Gastrocnemius medialis (tissue), 4 donors: ENCODE measurements at regions not wholly inside any gene's neighbourhood (a gene's known extent, or its start where the extent isn't known, plus 50 kb on each side); places are given as distances from the start of the nearest gene placed in this dataset.
A peak's percentile ranks its signal among the peaks of the same experiment; 100 is the strongest.

Experiments
- ATAC-seq, 2 donors: fragments of 150-250 bp; one replicate each; pipeline ENCODE4 v1.9.1; 2016
- DNase-seq, 2 donors: peaks; one replicate each; pipeline ENCODE4 v3.0.0-alpha.2; 2019
- H3K27ac ChIP-seq, 4 donors: fragments of 200-600 bp; sonication (generic); 1 replicate in 1 of 4; 2 replicates in 3 of 4; pipeline ENCODE4 v1.5.1; 2016 to 2018; ENCODE audit warnings: mild to moderate bottlenecking in 2 of 4, moderate library complexity in 1 of 4
- H3K27me3 ChIP-seq, 3 donors: fragments of 200-600 bp; sonication (generic) in 2 of 3; 1 replicate in 1 of 3; 2 replicates in 2 of 3; pipeline versions ENCODE4 v1.5.1 to v1.6.0; 2016 to 2019; ENCODE audit warnings: mild to moderate bottlenecking in 1 of 3, moderate library complexity in 1 of 3
- H3K36me3 ChIP-seq, 2 donors: fragments of 200-600 bp; sonication (generic) in 1 of 2; one replicate each; pipeline ENCODE4 v1.5.1; 2017 to 2018
- H3K4me1 ChIP-seq, 2 donors: fragments of 200-600 bp; sonication (generic) in 1 of 2; one replicate each; pipeline ENCODE4 v1.5.1; 2016 to 2017; ENCODE audit warnings: mild to moderate bottlenecking in 2 of 2
- H3K4me3 ChIP-seq, 4 donors: fragments of 200-600 bp; sonication (generic) in 3 of 4; 1 replicate in 1 of 4; 2 replicates in 3 of 4; pipeline ENCODE4 v1.5.1; 2016 to 2019; ENCODE audit warnings: mild to moderate bottlenecking in 2 of 4
- H3K9me3 ChIP-seq, 3 donors: fragments of 200-600 bp; sonication (generic) in 2 of 3; 1 replicate in 1 of 3; 2 replicates in 2 of 3; pipeline ENCODE4 v1.5.1; 2016 to 2019
- POLR2A ChIP-seq, 2 donors: fragments of 450-650 bp; IDR thresholded peaks; one replicate each; pipeline ENCODE4 v1.6.1; 2017; ENCODE audit warnings: antibody characterized with exemption in 2 of 2, mild to moderate bottlenecking in 2 of 2, moderate library complexity in 2 of 2
- in situ Hi-C, 4 donors: fragments of 200-750 bp; cut with MboI; loops; one replicate each; pipeline versions ENCODE4 v1.15.0 to v1.8.0; 2017; ENCODE audit warnings: low sequenced_read_pairs in 4 of 4
- intact Hi-C: fragments of 100-400 bp; cut with DNase I; formaldehyde crosslinking; loops from one replicate; pipeline ENCODE4 v1.15.1; 2023; ENCODE audit warnings: low total_unique reads
- TF ChIP-seq, protein P1 (sequence below), 5 experiments: fragments of 450-650 bp in 3 of 5; fragments of 200-600 bp in 2 of 5; sonication (generic) in 2 of 5; IDR thresholded peaks in 4 of 5; conservative IDR thresholded peaks in 1 of 5; 1 replicate in 4 of 5; 2 replicates in 1 of 5; pipeline ENCODE4 v1.5.1; 2016 to 2019; ENCODE audit warnings: antibody characterized with exemption in 5 of 5, mild to moderate bottlenecking in 3 of 5, moderate library complexity in 3 of 5

DNA sequence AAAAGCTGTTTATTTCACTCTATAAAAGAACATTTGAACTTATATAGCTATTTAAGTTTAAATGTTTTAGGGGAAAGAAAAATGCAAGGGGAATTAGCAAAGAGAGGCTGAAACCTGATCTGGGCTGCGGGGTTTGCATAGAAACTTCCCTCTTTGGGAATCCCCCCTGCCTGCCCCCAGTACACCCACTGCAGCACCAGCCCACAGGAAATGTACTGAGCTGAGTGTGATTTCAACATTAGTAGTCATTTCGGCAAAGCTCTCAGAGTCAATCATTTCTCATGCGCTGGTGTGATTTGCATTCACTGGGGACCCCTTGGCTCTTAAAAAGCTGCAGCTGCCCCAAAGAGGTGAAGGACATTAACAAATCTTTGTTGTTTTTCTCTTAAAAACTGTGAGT, 859.4 kb downstream of the MAFB start:
- intact Hi-C loops (no loop called here), in situ Hi-C loops (no loop called here)
- no peaks in the 10 kb centered on the region for H3K9me3 ChIP-seq
- H3K27me3 ChIP-seq: no peaks in the 10 kb centered on the region
- DNase-seq: no peak
- H3K4me1 ChIP-seq: peaks cover 0 to 7% of the 10 kb centered on the region in 2 donors
- H3K36me3 ChIP-seq: no peaks in the 10 kb centered on the region
- peak in 1 of 2 donors; percentile 45 for ATAC-seq
- TF ChIP-seq POLR2A (IDR thresholded peaks at IDR 0.05): no peak
- TF ChIP-seq, protein P1, sequence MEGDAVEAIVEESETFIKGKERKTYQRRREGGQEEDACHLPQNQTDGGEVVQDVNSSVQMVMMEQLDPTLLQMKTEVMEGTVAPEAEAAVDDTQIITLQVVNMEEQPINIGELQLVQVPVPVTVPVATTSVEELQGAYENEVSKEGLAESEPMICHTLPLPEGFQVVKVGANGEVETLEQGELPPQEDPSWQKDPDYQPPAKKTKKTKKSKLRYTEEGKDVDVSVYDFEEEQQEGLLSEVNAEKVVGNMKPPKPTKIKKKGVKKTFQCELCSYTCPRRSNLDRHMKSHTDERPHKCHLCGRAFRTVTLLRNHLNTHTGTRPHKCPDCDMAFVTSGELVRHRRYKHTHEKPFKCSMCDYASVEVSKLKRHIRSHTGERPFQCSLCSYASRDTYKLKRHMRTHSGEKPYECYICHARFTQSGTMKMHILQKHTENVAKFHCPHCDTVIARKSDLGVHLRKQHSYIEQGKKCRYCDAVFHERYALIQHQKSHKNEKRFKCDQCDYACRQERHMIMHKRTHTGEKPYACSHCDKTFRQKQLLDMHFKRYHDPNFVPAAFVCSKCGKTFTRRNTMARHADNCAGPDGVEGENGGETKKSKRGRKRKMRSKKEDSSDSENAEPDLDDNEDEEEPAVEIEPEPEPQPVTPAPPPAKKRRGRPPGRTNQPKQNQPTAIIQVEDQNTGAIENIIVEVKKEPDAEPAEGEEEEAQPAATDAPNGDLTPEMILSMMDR (IDR thresholded peaks at IDR 0.05 in 4 of 5, conservative IDR thresholded peaks at IDR 0.05 in 1 of 5): no peak
- no peak overlapping the region for H3K4me3 ChIP-seq
- no peak overlapping the region for H3K27ac ChIP-seq

DNA sequence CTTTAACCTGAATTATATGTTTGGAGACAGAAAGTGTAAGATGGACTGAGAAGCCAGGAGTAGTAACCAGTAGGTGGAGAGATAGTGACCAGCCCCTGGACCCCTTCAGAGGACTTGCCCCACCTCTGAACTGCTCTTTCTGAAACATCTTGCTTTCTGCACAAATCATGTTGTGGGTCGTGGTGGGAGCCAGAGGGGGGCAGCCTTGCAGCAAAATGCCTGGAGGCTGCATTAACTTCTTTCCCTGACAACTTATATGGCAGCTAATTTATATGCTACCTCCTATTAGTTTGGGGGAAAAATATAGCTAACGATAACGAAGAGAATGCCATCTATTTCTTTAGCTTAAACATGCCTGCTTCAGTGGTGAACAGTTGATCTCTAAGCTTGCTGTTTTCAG, 859.8 kb downstream of the MAFB start:
- H3K27me3 ChIP-seq: no peaks in the 10 kb centered on the region
- peaks cover 0 to 7% of the 10 kb centered on the region in 2 donors for H3K4me1 ChIP-seq
- H3K27ac ChIP-seq: no peak overlapping the region
- TF ChIP-seq, protein P1 (IDR thresholded peaks at IDR 0.05 in 4 of 5, conservative IDR thresholded peaks at IDR 0.05 in 1 of 5): peak in 2 of 5 experiments; percentile 6 to 20
- TF ChIP-seq POLR2A (IDR thresholded peaks at IDR 0.05): no peak
- no peak for ATAC-seq
- H3K4me3 ChIP-seq: no peak overlapping the region
- H3K36me3 ChIP-seq: no peaks in the 10 kb centered on the region
- no peak for DNase-seq
- intact Hi-C loops: no loop called here
- in situ Hi-C loops: no loop called here
- H3K9me3 ChIP-seq: no peaks in the 10 kb centered on the region

DNA sequence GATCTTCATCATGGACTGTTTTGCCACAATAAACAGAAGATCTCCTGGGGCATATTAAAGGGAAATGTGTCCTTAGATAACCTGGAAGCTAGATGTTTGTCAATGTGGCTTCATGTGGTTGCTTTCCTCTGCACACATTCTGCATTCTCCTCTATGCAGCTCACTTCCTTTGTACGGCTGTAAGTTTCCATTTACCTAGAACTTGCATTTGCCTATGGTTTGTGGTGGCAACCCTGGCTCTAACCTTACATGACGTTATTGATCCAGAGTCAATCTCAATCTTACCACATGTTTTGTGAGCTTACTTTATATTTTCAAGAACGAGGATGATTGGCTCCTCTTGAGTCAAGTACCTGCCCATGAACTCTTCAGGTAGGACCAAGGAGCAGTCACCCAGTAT, 863.1 kb downstream of the MAFB start:
- TF ChIP-seq POLR2A (IDR thresholded peaks at IDR 0.05): no peak
- TF ChIP-seq, protein P1 (IDR thresholded peaks at IDR 0.05 in 4 of 5, conservative IDR thresholded peaks at IDR 0.05 in 1 of 5): no peak
- Histone ChIP-seq H3K27ac (no peak overlapping the region), H3K9me3 (no peaks in the 10 kb centered on the region), H3K36me3 (no peaks in the 10 kb centered on the region), H3K27me3 (no peaks in the 10 kb centered on the region), H3K4me1 (peaks cover 0 to 7% of the 10 kb centered on the region in 2 donors), H3K4me3 (no peak overlapping the region)
- intact Hi-C loops (no loop called here), in situ Hi-C loops (no loop called here)
- DNase-seq: no peak
- ATAC-seq: no peak

DNA sequence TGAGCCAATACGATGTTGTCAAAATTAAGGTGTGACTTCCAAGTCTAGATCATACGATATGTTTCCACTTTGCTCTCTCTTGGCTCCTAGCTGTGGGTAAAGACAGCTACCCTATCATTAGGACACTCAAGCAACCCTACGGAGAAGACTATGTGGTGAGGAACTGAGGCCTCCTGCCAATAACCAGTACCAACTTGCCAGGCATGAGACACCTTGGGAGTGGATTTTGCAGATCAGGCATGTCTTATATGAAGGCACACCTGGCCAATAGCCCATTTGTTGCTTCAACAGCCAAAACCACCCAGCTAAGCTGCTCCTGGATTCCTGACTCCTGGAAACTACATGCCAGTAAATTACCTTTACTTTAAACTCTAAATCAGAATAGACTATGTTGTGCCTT, 863.4 kb downstream of the DHX35 start:
- DNase-seq (no peak), ATAC-seq (no peak)
- Histone ChIP-seq H3K27me3 (no peaks in the 10 kb centered on the region), H3K4me3 (no peak overlapping the region), H3K36me3 (no peaks in the 10 kb centered on the region), H3K27ac (no peak overlapping the region), H3K9me3 (no peaks in the 10 kb centered on the region), H3K4me1 (peaks cover 0 to 7% of the 10 kb centered on the region in 2 donors)
- in situ Hi-C loops (no loop called here), intact Hi-C loops (no loop called here)
- TF ChIP-seq, protein P1 (IDR thresholded peaks at IDR 0.05 in 4 of 5, conservative IDR thresholded peaks at IDR 0.05 in 1 of 5): no peak
- TF ChIP-seq POLR2A (IDR thresholded peaks at IDR 0.05): no peak

DNA sequence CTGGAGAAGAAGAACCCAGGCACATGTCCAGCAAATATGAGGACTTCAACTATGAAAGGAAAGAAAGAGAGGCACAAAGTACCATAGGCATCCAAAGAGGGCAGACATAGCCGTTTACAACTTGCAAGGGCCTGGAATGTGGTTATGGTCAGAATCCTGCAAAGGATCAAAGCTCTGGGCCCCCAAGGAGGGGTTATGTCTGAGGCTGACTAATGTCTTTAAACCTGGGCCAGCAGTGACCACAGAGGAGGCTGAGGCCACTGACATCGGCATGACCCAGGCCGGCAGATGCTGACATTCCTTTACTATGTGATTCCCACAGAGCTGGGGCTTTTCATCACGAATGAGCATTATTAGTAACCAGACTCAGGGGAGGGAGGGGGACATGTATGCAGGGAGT, 861.1 kb downstream of the DHX35 start:
- Histone ChIP-seq H3K4me1 (peaks cover 0 to 7% of the 10 kb centered on the region in 2 donors), H3K36me3 (no peaks in the 10 kb centered on the region), H3K9me3 (no peaks in the 10 kb centered on the region), H3K27me3 (no peaks in the 10 kb centered on the region), H3K4me3 (no peak overlapping the region), H3K27ac (no peak overlapping the region)
- TF ChIP-seq, protein P1 (IDR thresholded peaks at IDR 0.05 in 4 of 5, conservative IDR thresholded peaks at IDR 0.05 in 1 of 5): no peak
- TF ChIP-seq POLR2A (IDR thresholded peaks at IDR 0.05): no peak
- in situ Hi-C loops: no loop called here
- ATAC-seq (no peak), DNase-seq (no peak)
- intact Hi-C loops: no loop called here
